K562 (cell line): ENCODE measurements at regions not wholly inside any gene's neighbourhood (a gene's known extent, or its start where the extent isn't known, plus 50 kb on each side); places are given as distances from the start of the nearest gene placed in this dataset.

ENCODE experiments used
- ATAC-seq: fragments of 200-7000 bp; cut with Tn5 transposase; 3 replicates; pipeline ENCODE4 v1.9.1; 2020; ENCODE audit warnings: moderate library complexity
- BruUV-seq: library from RNA; stranded (reverse); fragments of 400-500 nt; replicated peaks from 2 replicates; lab custom pipeline; 2021; lab: Mats Ljungman, UMichigan
- CTCF ChIA-PET: fragments of 300-600 bp; formaldehyde crosslinking; extraction: SDS; loops from one replicate; lab custom pipeline; 2021; ENCODE audit warnings: low intra/inter-chr PET ratio; lab: Yijun Ruan, JAX
- POLR2A ChIA-PET: fragments of 300-600, 350-650 bp; sonication (Branson Sonifier 250); formaldehyde crosslinking; extraction: SDS; loops from one replicate; lab custom pipeline; 2021; ENCODE audit warnings: antibody characterized with exemption, inconsistent platforms; lab: Yijun Ruan, JAX
- DNase-seq, 4 experiments: peaks; one replicate each; pipeline versions ENCODE4 v3.0.0 to v3.0.0-alpha.2; 2011 to 2018; ENCODE audit warnings: low spot score in 3 of 4, mixed read lengths in 3 of 4; ENCODE audit errors: extremely low read depth in 1 of 4
- FAIRE-seq: peaks from 2 replicates; lab custom pipeline; 2011; peaks lifted over from hg19 to GRCh38; lab: Jason Lieb, UNC
- H2AFZ ChIP-seq: 2 replicates; pipeline ENCODE4 v1.6.0; 2011; ENCODE audit warnings: low read depth, low read length, control low read depth, inconsistent platforms
- H3K27ac ChIP-seq: fragments of 200-600 bp; 3 replicates; pipeline ENCODE4 v1.8.0; 2011; ENCODE audit warnings: low read depth, mild to moderate bottlenecking, control low read depth, inconsistent platforms, low read length, moderate library complexity, mixed read lengths; ENCODE audit errors: extremely low read depth
- H3K27me3 ChIP-seq, 2 experiments: fragments of 300-600 bp in 1 of 2; 2 replicates in 1 of 2; 3 replicates in 1 of 2; pipeline versions ENCODE4 v1.6.0 to v1.8.0; 2011; ENCODE audit warnings: inconsistent platforms in 2 of 2, low read length in 2 of 2, mild to moderate bottlenecking in 1 of 2, mixed read lengths in 1 of 2, moderate library complexity in 1 of 2; ENCODE audit not compliant: control insufficient read depth in 2 of 2, insufficient read depth in 2 of 2
- H3K36me3 ChIP-seq: fragments of 300-600 bp; 3 replicates; pipeline ENCODE4 v1.8.0; 2011; ENCODE audit warnings: mild to moderate bottlenecking, low read length, inconsistent platforms; ENCODE audit not compliant: control insufficient read depth, insufficient read depth
- H3K4me1 ChIP-seq, 2 experiments: fragments of 200-600 bp in 1 of 2; replicated peaks in 1 of 2; 2 replicates in 1 of 2; 3 replicates in 1 of 2; pipeline versions ENCODE4 v1.5.1 to v1.8.0; 2011; ENCODE audit warnings: inconsistent platforms in 2 of 2, low read length in 2 of 2, mild to moderate bottlenecking in 1 of 2, mixed read lengths in 1 of 2, moderate library complexity in 1 of 2; ENCODE audit not compliant: control insufficient read depth in 2 of 2, insufficient read depth in 2 of 2
- H3K4me2 ChIP-seq: 2 replicates; pipeline ENCODE4 v1.6.1; 2011; ENCODE audit warnings: low read length, control low read depth, inconsistent platforms, mixed read lengths; ENCODE audit not compliant: insufficient read depth
- H3K4me3 ChIP-seq: fragments of 200-600 bp; sonication (generic), shearing (Covaris generic); 2 replicates; pipeline ENCODE4 v1.5.1; 2016; ENCODE audit warnings: control low read depth, inconsistent platforms
- H3K79me2 ChIP-seq: fragments of 200-600 bp; 3 replicates; pipeline ENCODE4 v1.8.0; 2011; ENCODE audit warnings: low read length, inconsistent platforms; ENCODE audit not compliant: control insufficient read depth, insufficient read depth
- H3K9ac ChIP-seq, 2 experiments: 2 replicates each; pipeline versions ENCODE4 v1.6.0 to v1.6.1; 2011; ENCODE audit warnings: low read depth in 2 of 2, low read length in 2 of 2, control low read depth in 1 of 2, inconsistent platforms in 1 of 2, mild to moderate bottlenecking in 1 of 2, mixed read lengths in 1 of 2; ENCODE audit not compliant: insufficient read depth in 1 of 2
- H3K9me1 ChIP-seq: one replicate; pipeline ENCODE4 v1.6.0; 2011; ENCODE audit warnings: inconsistent platforms, mild to moderate bottlenecking, low read length, moderate library complexity; ENCODE audit not compliant: control insufficient read depth, insufficient read depth
- H3K9me3 ChIP-seq: replicated peaks from 2 replicates; pipeline ENCODE4 v1.5.1; 2011; ENCODE audit warnings: low read depth, low read length, inconsistent platforms; ENCODE audit not compliant: control insufficient read depth, insufficient read depth
- H4K20me1 ChIP-seq: replicated peaks from 2 replicates; pipeline ENCODE4 v1.6.1; 2011; ENCODE audit warnings: low read length, inconsistent platforms, mixed read lengths; ENCODE audit not compliant: control insufficient read depth, insufficient read depth
- CAMTA2 ChIP-seq: fragments of 250-450 bp; sonication (Bioruptor Pico); conservative IDR thresholded peaks from 2 replicates; pipeline ENCODE4 v1.5.1; 2022
- CBX8 ChIP-seq: fragments of 200-600 bp; sonication (generic); IDR thresholded peaks from 2 replicates; pipeline ENCODE4 v1.6.1; 2012; ENCODE audit warnings: borderline replicate concordance, mixed run types, low read depth, mild to moderate bottlenecking, moderate library complexity, mixed read lengths, low read length, control low read depth, inconsistent platforms; ENCODE audit not compliant: poor library complexity, severe bottlenecking; ENCODE audit errors: extremely low read depth
- NFIC ChIP-seq: fragments of 450-650 bp; IDR thresholded peaks from 2 replicates; pipeline ENCODE4 v1.6.1; 2017; ENCODE audit warnings: mild to moderate bottlenecking, inconsistent platforms
- NFIX ChIP-seq: fragments of 250-450 bp; sonication (Bioruptor Pico); IDR thresholded peaks from 2 replicates; pipeline ENCODE4 v1.4.0; 2020; ENCODE audit warnings: low read depth, mild to moderate bottlenecking, moderate library complexity
- PRPF4 ChIP-seq: fragments of 200-400 bp; formaldehyde crosslinking; IDR thresholded peaks from one replicate; pipeline ENCODE4 v1.6.1; 2017; ENCODE audit warnings: low read length, low read depth, mild to moderate bottlenecking; ENCODE audit not compliant: insufficient read depth, poor library complexity, severe bottlenecking
- SUPT5H ChIP-seq: fragments of 450-650 bp; IDR thresholded peaks from 2 replicates; pipeline ENCODE4 v1.6.1; 2016
- ZBTB17 ChIP-seq: fragments of 450-650 bp; formaldehyde crosslinking; IDR thresholded peaks from 2 replicates; pipeline ENCODE4 v1.4.0; 2020; ENCODE audit warnings: mild to moderate bottlenecking
- ZFPM2 ChIP-seq: fragments of 250-450 bp; sonication (Bioruptor Pico); IDR thresholded peaks from 2 replicates; pipeline ENCODE4 v1.5.1; 2022; ENCODE audit warnings: mild to moderate bottlenecking
- ZNF589 ChIP-seq: fragments of 200-800 bp; sonication (Bioruptor generic); IDR thresholded peaks from 2 replicates; pipeline ENCODE4 v1.6.1; 2016; ENCODE audit warnings: low read depth, missing genetic modification characterization, missing compliant biosample characterization
- WGBS: fragments of 100-300 bp; shearing (Covaris generic); methylation state at CpG from one replicate; pipeline ENCODE4 v1.1.6; 2016; ENCODE audit warnings: low coverage, mixed read lengths; ENCODE audit not compliant: insufficient coverage; ENCODE audit errors: missing lambda C conversion rate; 5-methylcytosine and 5-hydroxymethylcytosine counted together
- in situ Hi-C: fragments of 300-500 bp; cut with MboI; formaldehyde crosslinking; loops from 4 replicates; pipeline ENCODE4 v1.15.0; 2018; ENCODE audit warnings: inconsistent platforms, mixed read lengths
- intact Hi-C: fragments of 100-400 bp; cut with micrococcal nuclease; formaldehyde crosslinking; loops from 2 replicates; pipeline ENCODE4 v1.14.2; 2022
- TF ChIP-seq, protein P1 (sequence below): fragments of 250-450 bp; sonication (Bioruptor Pico); IDR thresholded peaks from 2 replicates; pipeline ENCODE4 v1.8.0; 2022; ENCODE audit warnings: moderate library complexity, mild to moderate bottlenecking, inconsistent platforms

DNA sequence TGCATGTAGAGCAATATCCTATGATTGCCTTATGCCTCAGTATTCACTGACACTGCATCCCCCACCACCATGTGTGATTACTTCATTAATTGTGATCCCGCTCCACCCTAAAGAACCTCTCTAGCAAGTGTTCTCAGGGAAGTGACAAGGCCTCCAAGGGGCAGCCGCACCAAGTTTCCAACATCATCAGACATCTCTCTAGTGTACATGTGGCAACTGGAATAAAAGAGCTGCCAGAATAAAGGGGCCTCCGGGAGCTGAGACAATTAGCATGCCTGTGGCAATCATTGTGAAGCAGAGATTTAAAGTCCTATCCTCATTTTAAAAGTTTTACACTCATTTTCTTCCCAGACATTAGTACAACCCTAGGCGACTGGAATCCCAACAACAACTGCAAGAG is 902.1 kb upstream of the SEMA6D start (continued):
- TF ChIP-seq PRPF4 (no peak), CAMTA2 (CRISPR knock-in tag) (no peak), ZNF589 (no peak), ZBTB17 (CRISPR knock-in tag) (no peak)
- TF ChIP-seq, protein P1, sequence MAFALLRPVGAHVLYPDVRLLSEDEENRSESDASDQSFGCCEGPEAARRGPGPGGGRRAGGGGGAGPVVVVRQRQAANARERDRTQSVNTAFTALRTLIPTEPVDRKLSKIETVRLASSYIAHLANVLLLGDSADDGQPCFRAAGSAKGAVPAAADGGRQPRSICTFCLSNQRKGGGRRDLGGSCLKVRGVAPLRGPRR (CRISPR knock-in tag), result no peak

DNA sequence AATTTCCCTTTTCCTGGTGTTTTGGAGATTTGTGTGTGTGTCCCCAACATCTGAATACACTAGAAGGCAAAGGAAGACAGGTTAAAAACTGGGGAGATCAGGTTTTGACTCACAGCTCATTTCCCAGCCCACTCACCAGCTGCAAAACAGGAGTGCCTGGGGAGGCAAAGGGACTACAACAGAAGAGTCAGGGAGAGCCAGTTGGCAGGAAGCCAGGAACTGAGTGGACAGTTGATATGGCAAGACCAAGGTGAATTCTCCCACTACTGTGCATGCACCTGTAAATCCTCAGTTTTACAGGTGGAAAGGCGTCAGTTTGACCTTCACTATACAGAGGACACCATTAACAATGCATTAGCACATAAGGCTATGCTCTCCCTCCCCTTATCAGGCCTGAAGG is 901.5 kb upstream of the SEMA6D start:
- Histone ChIP-seq H3K36me3 (no peaks in the 10 kb centered on the region), H3K27me3 (no peaks in the 10 kb centered on the region), H4K20me1 (no peaks in the 10 kb centered on the region), H3K27ac (no peak overlapping the region), H3K9ac (no peak overlapping the region), H3K9me3 (no peaks in the 10 kb centered on the region; the same call in none of the 2 replicates), H2AFZ (no peak overlapping the region), H3K9me1 (no peaks in the 10 kb centered on the region), H3K79me2 (no peaks in the 10 kb centered on the region), H3K4me3 (no peak overlapping the region), H3K4me2 (no peak overlapping the region), H3K4me1 (no peaks in the 10 kb centered on the region)
- FAIRE-seq (no peak), ATAC-seq (no peak), DNase-seq (no peak)
- in situ Hi-C loops (no loop called here), intact Hi-C loops (no loop called here)
- WGBS, result 0% methylated on average over 1 of the region's 1 CpG
- BruUV-seq, result no TSS peak
- ChIA-PET POLR2A (no interaction called here), CTCF (no interaction called here)
- 0 out of 2 replicates have a peak, but pooled peaks have one; percentile 16 for TF ChIP-seq NFIX (CRISPR knock-in tag)
- no peak for TF ChIP-seq ZFPM2 (CRISPR knock-in tag)
- TF ChIP-seq CBX8, result no peak
- peak; percentile 54 for TF ChIP-seq NFIC
- TF ChIP-seq SUPT5H, result no peak
